ELF-1 (cell line): ENCODE measurements at regions not wholly inside any gene's neighbourhood (a gene's known extent, or its start where the extent isn't known, plus 50 kb on each side); places are given as distances from the start of the nearest gene placed in this dataset.

ENCODE experiments used
- DNase-seq: peaks from one replicate; pipeline ENCODE4 v3.0.0-alpha.2; 2016; ENCODE audit warnings: low read depth, low spot score

DNA sequence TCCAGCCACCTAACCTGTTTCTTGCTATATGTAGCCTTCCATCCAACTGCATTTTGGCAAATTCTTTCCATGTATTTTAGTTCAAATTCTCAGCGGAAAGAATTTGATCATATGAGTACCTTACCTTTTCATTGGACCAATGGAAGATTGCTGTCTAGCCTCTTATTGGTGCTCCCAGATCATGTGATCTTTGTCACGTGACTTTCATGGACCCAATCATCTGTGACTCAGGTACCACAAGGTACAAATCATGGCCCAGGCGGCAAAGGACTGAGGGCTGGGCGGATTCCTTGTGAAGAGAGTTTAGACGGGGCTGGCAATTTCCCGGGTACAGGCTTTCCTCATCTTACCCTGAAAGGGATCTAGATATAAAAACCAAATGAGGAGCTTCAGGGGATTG, 85.9 kb upstream of the TBX20 start:
- no peak for DNase-seq

DNA sequence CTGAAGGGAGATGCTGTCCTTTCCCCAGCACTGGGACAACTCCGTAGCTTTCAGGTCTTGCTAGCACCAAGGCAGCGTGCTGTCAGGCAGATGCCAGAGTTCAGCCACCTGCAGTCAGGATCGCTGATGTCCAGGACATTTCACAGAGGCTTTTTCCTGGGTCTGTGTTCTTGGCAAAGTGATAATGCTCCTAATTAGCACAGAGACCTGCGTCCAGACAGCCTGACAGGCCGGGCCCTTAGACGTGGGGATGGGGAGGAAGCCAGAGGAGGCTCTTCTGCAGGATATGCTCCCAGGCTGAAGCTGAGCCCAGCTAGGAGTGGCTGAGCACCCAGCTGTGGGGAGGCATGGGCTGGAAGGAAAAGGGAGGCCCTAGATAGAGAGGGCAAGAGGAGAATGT, 82.5 kb upstream of the TBX20 start:
- peak; percentile 40 for DNase-seq

GRCh38 chr7:35334506-35334905, 80.6 kb upstream of the TBX20 start:
- no peak for DNase-seq

- DNase-seq, result no peak
Measured at GRCh38 chr7:35333265-35333664, 79.4 kb upstream of the TBX20 start.

- peak; percentile 81 for DNase-seq
Measured at GRCh38 chr7:35331730-35332678, 78.1 kb upstream of the TBX20 start.

GRCh38 chr7:35329026-35329425, 75.1 kb upstream of the TBX20 start:
- DNase-seq, result no peak

GRCh38 chr7:35319606-35320005, 65.7 kb upstream of the TBX20 start:
- no peak for DNase-seq

GRCh38 chr7:35316549-35316948, 62.6 kb upstream of the TBX20 start:
- DNase-seq, result no peak

DNA sequence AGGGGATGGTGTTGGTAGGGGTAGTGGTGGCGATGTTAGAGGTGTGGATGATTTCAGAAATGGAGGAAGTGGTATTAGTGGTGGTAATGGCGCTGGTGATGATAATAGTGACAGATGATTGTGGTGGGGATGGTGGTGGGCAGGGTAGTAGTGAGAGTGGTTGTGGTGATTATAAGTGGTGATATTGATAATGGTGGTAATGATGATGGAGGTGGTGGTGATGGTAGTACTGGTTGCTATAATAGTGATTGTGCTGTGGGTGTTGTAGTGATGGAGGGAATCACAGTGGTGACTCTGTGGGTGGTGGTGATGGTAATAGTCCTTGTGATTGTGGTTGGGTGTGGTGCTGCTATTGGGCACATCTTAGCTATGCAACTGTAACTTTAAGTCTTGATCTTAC, 61.6 kb upstream of the TBX20 start:
- DNase-seq, result no peak

- no peak for DNase-seq
Measured at GRCh38 chr7:35314354-35314753, 60.5 kb upstream of the TBX20 start.

GRCh38 chr7:35313575-35313974, 59.7 kb upstream of the TBX20 start:
- no peak for DNase-seq
